ENCODE measurements at regions not wholly inside any gene's neighbourhood (a gene's known extent, or its start where the extent isn't known, plus 50 kb on each side); places are given as distances from the start of the nearest gene placed in this dataset.

DNA sequence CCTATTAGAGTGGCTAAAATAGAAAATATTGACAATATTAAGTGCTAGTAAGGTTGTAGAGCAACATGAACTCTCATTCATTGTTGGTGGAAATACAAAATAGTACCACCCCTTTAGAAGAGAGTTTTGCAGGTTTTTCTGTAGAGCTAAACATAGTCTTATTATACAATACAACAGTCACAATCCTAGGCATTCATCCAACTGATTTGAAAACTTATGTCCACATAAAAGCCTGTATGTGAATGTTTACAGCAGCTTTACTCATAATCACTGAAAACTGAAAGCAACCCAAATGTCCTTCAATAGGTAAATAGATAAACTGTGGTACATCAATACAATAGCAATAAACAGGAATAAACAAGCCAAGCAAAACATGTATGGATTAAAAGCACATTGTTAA lies 127.2 kb upstream of the PRNP start:
- no peak for TF ChIP-seq TAF1 (IDR thresholded peaks at IDR 0.05; ENCODE audit: low read depth)
- no peak for TF ChIP-seq RAD21 (conservative IDR thresholded peaks at IDR 0.05)
- no peak for TF ChIP-seq EP300 (conservative IDR thresholded peaks at IDR 0.05; ENCODE audit: poor library complexity, severe bottlenecking)
- TF ChIP-seq, protein P1, sequence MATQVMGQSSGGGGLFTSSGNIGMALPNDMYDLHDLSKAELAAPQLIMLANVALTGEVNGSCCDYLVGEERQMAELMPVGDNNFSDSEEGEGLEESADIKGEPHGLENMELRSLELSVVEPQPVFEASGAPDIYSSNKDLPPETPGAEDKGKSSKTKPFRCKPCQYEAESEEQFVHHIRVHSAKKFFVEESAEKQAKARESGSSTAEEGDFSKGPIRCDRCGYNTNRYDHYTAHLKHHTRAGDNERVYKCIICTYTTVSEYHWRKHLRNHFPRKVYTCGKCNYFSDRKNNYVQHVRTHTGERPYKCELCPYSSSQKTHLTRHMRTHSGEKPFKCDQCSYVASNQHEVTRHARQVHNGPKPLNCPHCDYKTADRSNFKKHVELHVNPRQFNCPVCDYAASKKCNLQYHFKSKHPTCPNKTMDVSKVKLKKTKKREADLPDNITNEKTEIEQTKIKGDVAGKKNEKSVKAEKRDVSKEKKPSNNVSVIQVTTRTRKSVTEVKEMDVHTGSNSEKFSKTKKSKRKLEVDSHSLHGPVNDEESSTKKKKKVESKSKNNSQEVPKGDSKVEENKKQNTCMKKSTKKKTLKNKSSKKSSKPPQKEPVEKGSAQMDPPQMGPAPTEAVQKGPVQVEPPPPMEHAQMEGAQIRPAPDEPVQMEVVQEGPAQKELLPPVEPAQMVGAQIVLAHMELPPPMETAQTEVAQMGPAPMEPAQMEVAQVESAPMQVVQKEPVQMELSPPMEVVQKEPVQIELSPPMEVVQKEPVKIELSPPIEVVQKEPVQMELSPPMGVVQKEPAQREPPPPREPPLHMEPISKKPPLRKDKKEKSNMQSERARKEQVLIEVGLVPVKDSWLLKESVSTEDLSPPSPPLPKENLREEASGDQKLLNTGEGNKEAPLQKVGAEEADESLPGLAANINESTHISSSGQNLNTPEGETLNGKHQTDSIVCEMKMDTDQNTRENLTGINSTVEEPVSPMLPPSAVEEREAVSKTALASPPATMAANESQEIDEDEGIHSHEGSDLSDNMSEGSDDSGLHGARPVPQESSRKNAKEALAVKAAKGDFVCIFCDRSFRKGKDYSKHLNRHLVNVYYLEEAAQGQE (IDR thresholded peaks at IDR 0.05; ENCODE audit: borderline replicate concordance) = no peak
- TF ChIP-seq EZH2 (IDR thresholded peaks at IDR 0.05; ENCODE audit: borderline replicate concordance, insufficient read depth, low read length, poor library complexity, severe bottlenecking) = no peak
- TF ChIP-seq, protein P2, sequence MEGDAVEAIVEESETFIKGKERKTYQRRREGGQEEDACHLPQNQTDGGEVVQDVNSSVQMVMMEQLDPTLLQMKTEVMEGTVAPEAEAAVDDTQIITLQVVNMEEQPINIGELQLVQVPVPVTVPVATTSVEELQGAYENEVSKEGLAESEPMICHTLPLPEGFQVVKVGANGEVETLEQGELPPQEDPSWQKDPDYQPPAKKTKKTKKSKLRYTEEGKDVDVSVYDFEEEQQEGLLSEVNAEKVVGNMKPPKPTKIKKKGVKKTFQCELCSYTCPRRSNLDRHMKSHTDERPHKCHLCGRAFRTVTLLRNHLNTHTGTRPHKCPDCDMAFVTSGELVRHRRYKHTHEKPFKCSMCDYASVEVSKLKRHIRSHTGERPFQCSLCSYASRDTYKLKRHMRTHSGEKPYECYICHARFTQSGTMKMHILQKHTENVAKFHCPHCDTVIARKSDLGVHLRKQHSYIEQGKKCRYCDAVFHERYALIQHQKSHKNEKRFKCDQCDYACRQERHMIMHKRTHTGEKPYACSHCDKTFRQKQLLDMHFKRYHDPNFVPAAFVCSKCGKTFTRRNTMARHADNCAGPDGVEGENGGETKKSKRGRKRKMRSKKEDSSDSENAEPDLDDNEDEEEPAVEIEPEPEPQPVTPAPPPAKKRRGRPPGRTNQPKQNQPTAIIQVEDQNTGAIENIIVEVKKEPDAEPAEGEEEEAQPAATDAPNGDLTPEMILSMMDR (IDR thresholded peaks at IDR 0.05; ENCODE audit: poor library complexity, severe bottlenecking) = no peak
- TF ChIP-seq POLR2AphosphoS5 (IDR thresholded peaks at IDR 0.05) = no peak
- no peak for TF ChIP-seq MXI1 (conservative IDR thresholded peaks at IDR 0.05; ENCODE audit: poor library complexity, severe bottlenecking)
- no peak for TF ChIP-seq SMC3 (conservative IDR thresholded peaks at IDR 0.05; ENCODE audit: poor library complexity)
- Histone ChIP-seq H3K9me2 (ENCODE audit: insufficient read depth, low read length) (no peaks in the 10 kb centered on the region), H3K27me3 (ENCODE audit: insufficient read depth, low read depth, low read length) (no peaks in the 10 kb centered on the region), H3K27ac (ENCODE audit: low read length) (no peak overlapping the region), H3F3A (ENCODE audit: insufficient read depth, low read length, poor library complexity, severe bottlenecking) (no peaks in the 10 kb centered on the region), H3K36me3 (ENCODE audit: insufficient read depth, low read length) (no peaks in the 10 kb centered on the region), H3K4me3 (ENCODE audit: low read length) (no peak overlapping the region), H2AFZ (ENCODE audit: low read depth, low read length) (no peak overlapping the region), H4K20me1 (ENCODE audit: insufficient read depth) (no peaks in the 10 kb centered on the region), H3K79me2 (replicated peaks; ENCODE audit: insufficient read depth, low read length) (no peaks in the 10 kb centered on the region), H3K9ac (ENCODE audit: low read length) (no peak overlapping the region), H3K9me3 (ENCODE audit: low read length) (no peaks in the 10 kb centered on the region), H3K4me2 (ENCODE audit: low read length) (no peak overlapping the region)

DNA sequence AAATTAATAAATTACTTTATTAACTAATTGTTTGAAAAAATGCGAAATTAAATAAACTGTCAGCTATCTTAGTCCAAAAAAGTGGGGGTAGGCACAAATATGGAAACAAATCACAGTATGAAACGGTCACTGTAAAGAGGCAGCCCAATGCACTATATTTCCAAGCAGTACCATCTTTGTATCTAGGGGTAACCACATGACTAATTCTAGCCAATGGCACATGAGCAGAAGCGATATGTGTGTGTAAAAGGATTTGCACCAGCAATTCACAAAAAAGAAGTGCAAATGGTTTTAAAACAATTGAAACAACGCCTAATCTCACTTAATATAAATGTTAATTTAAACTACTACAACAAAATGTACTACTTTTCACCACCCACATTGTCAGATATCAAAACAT lies 129.5 kb upstream of the PRNP start:
- Histone ChIP-seq H3K9ac (ENCODE audit: low read length) (no peak overlapping the region), H3K79me2 (replicated peaks; ENCODE audit: insufficient read depth, low read length) (no peaks in the 10 kb centered on the region), H2AFZ (ENCODE audit: low read depth, low read length) (no peak overlapping the region), H3K4me2 (ENCODE audit: low read length) (no peak overlapping the region), H3K9me2 (ENCODE audit: insufficient read depth, low read length) (no peaks in the 10 kb centered on the region), H3K4me3 (ENCODE audit: low read length) (no peak overlapping the region), H3K27ac (ENCODE audit: low read length) (no peak overlapping the region), H3F3A (ENCODE audit: insufficient read depth, low read length, poor library complexity, severe bottlenecking) (no peaks in the 10 kb centered on the region), H3K9me3 (ENCODE audit: low read length) (no peaks in the 10 kb centered on the region), H3K27me3 (ENCODE audit: insufficient read depth, low read depth, low read length) (no peaks in the 10 kb centered on the region), H4K20me1 (ENCODE audit: insufficient read depth) (no peaks in the 10 kb centered on the region), H3K36me3 (ENCODE audit: insufficient read depth, low read length) (no peaks in the 10 kb centered on the region)
- no peak for TF ChIP-seq EZH2 (IDR thresholded peaks at IDR 0.05; ENCODE audit: borderline replicate concordance, insufficient read depth, low read length, poor library complexity, severe bottlenecking)
- TF ChIP-seq, protein P2 (IDR thresholded peaks at IDR 0.05; ENCODE audit: poor library complexity, severe bottlenecking) = no peak
- TF ChIP-seq, protein P1 (IDR thresholded peaks at IDR 0.05; ENCODE audit: borderline replicate concordance) = no peak
- no peak for TF ChIP-seq EP300 (conservative IDR thresholded peaks at IDR 0.05; ENCODE audit: poor library complexity, severe bottlenecking)
- no peak for TF ChIP-seq RAD21 (conservative IDR thresholded peaks at IDR 0.05)
- TF ChIP-seq SMC3 (conservative IDR thresholded peaks at IDR 0.05; ENCODE audit: poor library complexity) = no peak
- no peak for TF ChIP-seq TAF1 (IDR thresholded peaks at IDR 0.05; ENCODE audit: low read depth)
- TF ChIP-seq POLR2AphosphoS5 (IDR thresholded peaks at IDR 0.05) = no peak
- TF ChIP-seq MXI1 (conservative IDR thresholded peaks at IDR 0.05; ENCODE audit: poor library complexity, severe bottlenecking) = no peak
